PFSK-1 (cell line): ENCODE measurements at regions not wholly inside any gene's neighbourhood (a gene's known extent, or its start where the extent isn't known, plus 50 kb on each side); places are given as distances from the start of the nearest gene placed in this dataset.

Experiments
- FOXP2 ChIP-seq: optimal IDR thresholded peaks from 2 replicates; pipeline ENCODE3; 2011; ENCODE audit warnings: borderline replicate concordance, control low read depth, inconsistent platforms; ENCODE audit not compliant: insufficient read depth; ENCODE audit errors: extremely low read length, extremely low read depth
- POLR2AphosphoS5 ChIP-seq: IDR thresholded peaks from 2 replicates; pipeline ENCODE4 v1.6.1; 2012; ENCODE audit warnings: low read depth, mild to moderate bottlenecking, control low read depth, low read length, moderate library complexity
- REST ChIP-seq, 2 experiments: IDR thresholded peaks; 2 replicates each; pipeline versions ENCODE4 v1.6.1 to v1.8.0; 2011 to 2012; ENCODE audit warnings: low read depth in 2 of 2, low read length in 2 of 2, control low read depth in 1 of 2, inconsistent platforms in 1 of 2, mild to moderate bottlenecking in 1 of 2, moderate library complexity in 1 of 2; ENCODE audit not compliant: insufficient read depth in 1 of 2

- TF ChIP-seq FOXP2 (no peak), REST (IDR thresholded peaks at IDR 0.05; ENCODE audit: insufficient read depth in 1 of 2, low read depth in 2 of 2, low read length in 2 of 2) (no peak), POLR2AphosphoS5 (no peak)
Observed at GRCh38 chr9:119429302-119429701, 60.1 kb upstream of the BRINP1 start.
